GM12874 (cell line): ENCODE measurements at regions not wholly inside any gene's neighbourhood (a gene's known extent, or its start where the extent isn't known, plus 50 kb on each side); places are given as distances from the start of the nearest gene placed in this dataset.

Experiments used
- TF ChIP-seq, protein P1 (sequence below): IDR thresholded peaks from 2 replicates; pipeline ENCODE4 v1.5.1; 2011; ENCODE audit warnings: low read depth, mild to moderate bottlenecking, control low read depth, low read length, moderate library complexity; ENCODE audit not compliant: insufficient read depth

- TF ChIP-seq, protein P1, sequence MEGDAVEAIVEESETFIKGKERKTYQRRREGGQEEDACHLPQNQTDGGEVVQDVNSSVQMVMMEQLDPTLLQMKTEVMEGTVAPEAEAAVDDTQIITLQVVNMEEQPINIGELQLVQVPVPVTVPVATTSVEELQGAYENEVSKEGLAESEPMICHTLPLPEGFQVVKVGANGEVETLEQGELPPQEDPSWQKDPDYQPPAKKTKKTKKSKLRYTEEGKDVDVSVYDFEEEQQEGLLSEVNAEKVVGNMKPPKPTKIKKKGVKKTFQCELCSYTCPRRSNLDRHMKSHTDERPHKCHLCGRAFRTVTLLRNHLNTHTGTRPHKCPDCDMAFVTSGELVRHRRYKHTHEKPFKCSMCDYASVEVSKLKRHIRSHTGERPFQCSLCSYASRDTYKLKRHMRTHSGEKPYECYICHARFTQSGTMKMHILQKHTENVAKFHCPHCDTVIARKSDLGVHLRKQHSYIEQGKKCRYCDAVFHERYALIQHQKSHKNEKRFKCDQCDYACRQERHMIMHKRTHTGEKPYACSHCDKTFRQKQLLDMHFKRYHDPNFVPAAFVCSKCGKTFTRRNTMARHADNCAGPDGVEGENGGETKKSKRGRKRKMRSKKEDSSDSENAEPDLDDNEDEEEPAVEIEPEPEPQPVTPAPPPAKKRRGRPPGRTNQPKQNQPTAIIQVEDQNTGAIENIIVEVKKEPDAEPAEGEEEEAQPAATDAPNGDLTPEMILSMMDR = no peak
These were observed 507.6 kb downstream of the SUCLG1 start for GRCh38 chr2:83951378-83951947.

- TF ChIP-seq, protein P1 = no peak
These were observed 509.7 kb downstream of the SUCLG1 start for GRCh38 chr2:83949361-83949760.

DNA sequence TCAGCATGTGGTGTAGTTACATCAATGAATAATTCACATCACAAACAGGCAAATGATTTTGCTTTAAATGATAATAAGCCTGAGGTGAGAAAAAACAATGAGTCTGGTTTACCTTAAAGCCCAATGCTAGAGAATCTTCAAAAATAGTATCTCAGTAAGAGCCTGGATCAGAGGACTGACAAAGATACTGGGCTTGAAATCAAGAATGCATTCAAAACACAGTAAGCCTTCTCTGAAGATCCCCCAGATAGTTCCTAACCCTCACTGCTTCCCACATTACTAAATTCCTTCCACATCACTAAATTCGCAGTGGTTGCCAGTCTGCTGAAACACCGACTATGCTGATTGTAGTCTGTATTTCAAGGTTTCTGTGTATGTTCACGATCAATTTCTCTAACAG lies 514.9 kb downstream of the SUCLG1 start:
- TF ChIP-seq, protein P1 = no peak

DNA sequence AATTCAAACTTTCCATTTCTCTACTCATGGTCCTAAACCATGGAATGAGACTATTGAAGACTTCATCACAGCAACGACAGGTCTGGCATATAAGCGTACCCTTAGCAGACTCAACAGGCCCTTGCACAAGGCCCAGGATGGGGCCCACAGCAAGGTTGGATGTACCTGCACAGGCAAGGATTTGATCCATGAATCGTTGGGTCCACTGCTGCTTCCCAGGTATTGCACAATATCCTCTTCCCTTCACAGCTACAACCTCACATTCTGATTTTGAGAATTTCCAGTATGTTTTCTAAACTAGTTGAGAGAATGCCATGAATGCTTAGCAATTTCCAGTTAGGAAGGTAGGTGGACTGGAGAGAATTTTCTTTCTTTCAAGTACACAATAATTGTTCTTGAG lies 515.8 kb downstream of the SUCLG1 start:
- TF ChIP-seq, protein P1 = no peak

GRCh38 chr2:83941886-83942285 lies 517.2 kb downstream of the SUCLG1 start:
- TF ChIP-seq, protein P1 = no peak

GRCh38 chr2:83933749-83934148 lies 525.3 kb downstream of the SUCLG1 start:
- TF ChIP-seq, protein P1 = no peak

DNA sequence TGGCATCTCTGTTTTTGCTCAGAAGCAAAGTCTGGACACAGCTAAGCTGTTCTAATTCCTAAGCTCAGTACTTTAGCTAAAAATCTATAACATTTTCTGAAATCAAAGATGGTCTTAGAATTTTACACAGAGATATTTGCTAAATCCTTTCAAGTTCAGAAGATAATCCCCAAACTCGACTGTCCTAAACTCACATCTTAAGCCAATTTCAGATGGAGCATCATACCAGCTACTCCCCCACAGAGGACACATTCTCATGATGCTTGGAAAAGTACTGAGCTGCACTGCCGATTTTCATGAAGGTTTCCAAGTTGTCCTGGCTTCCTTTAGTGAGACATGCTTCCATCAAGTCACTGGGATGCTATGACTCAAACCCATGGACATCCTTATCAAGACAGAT lies 535.5 kb downstream of the SUCLG1 start:
- TF ChIP-seq, protein P1 = no peak
